A673 (cell line): ENCODE measurements at regions not wholly inside any gene's neighbourhood (a gene's known extent, or its start where the extent isn't known, plus 50 kb on each side); places are given as distances from the start of the nearest gene placed in this dataset.

Experiments used
- BruUV-seq: library from RNA; stranded (reverse); fragments of 400-500 nt; replicated peaks from 2 replicates; lab custom pipeline; 2021; lab: Mats Ljungman, UMichigan
- CTCF ChIA-PET: fragments of 300-600 bp; sonication (Branson Sonifier 250); formaldehyde crosslinking; loops from one replicate; lab custom pipeline; 2022; ENCODE audit warnings: antibody characterized with exemption; lab: Charles Lee
- POLR2A ChIA-PET: fragments of 300-600 bp; sonication (Branson Sonifier 250); formaldehyde crosslinking; loops from one replicate; lab custom pipeline; 2022; ENCODE audit warnings: antibody characterized with exemption; ENCODE audit not compliant: low non-redundant PET; lab: Charles Lee
- DNase-seq: peaks from one replicate; pipeline ENCODE4 v3.0.0-alpha.2; 2015; ENCODE audit warnings: low spot score
- H3K27ac ChIP-seq: fragments of 200-600 bp; sonication (generic); 2 replicates; pipeline ENCODE4 v1.5.1; 2016; ENCODE audit warnings: mixed run types, low read depth, mild to moderate bottlenecking, mixed read lengths, antibody characterized with exemption, low read length; ENCODE audit not compliant: poor library complexity, severe bottlenecking
- H3K27me3 ChIP-seq: fragments of 200-600 bp; sonication (generic); replicated peaks from 2 replicates; pipeline ENCODE4 v1.6.1; 2017; ENCODE audit warnings: mixed run types, low read depth, mild to moderate bottlenecking, mixed read lengths, antibody characterized with exemption, low read length; ENCODE audit not compliant: insufficient read depth, poor library complexity
- H3K36me3 ChIP-seq: fragments of 200-600 bp; sonication (generic); 2 replicates; pipeline ENCODE4 v1.6.1; 2016; ENCODE audit warnings: mixed run types, mild to moderate bottlenecking, mixed read lengths, antibody characterized with exemption, low read length; ENCODE audit not compliant: insufficient read depth, poor library complexity, severe bottlenecking
- H3K4me1 ChIP-seq: fragments of 200-600 bp; sonication (generic); 2 replicates; pipeline ENCODE4 v1.6.1; 2017; ENCODE audit warnings: mixed run types, mild to moderate bottlenecking, mixed read lengths, antibody characterized with exemption, low read length; ENCODE audit not compliant: insufficient read depth, poor library complexity, severe bottlenecking
- H3K4me3 ChIP-seq: fragments of 200-600 bp; sonication (generic); 2 replicates; pipeline ENCODE4 v1.5.1; 2016; ENCODE audit warnings: low read depth, mixed run types, mild to moderate bottlenecking, mixed read lengths, low read length; ENCODE audit not compliant: poor library complexity, severe bottlenecking
- H3K9me3 ChIP-seq: fragments of 200-600 bp; sonication (generic); 2 replicates; pipeline ENCODE4 v1.6.1; 2016; ENCODE audit warnings: mixed run types, low read depth, mild to moderate bottlenecking, mixed read lengths, antibody characterized with exemption, low read length; ENCODE audit not compliant: poor library complexity, severe bottlenecking
- EZH2 ChIP-seq: fragments of 200-600 bp; sonication (generic); IDR thresholded peaks from 2 replicates; pipeline ENCODE4 v1.6.1; 2017; ENCODE audit warnings: borderline replicate concordance, low read depth, mild to moderate bottlenecking, mixed read lengths, antibody characterized with exemption, low read length; ENCODE audit not compliant: poor library complexity, severe bottlenecking
- intact Hi-C: fragments of 100-400 bp; cut with micrococcal nuclease; formaldehyde crosslinking; loops from one replicate; pipeline ENCODE4 v1.10.0; 2022; ENCODE audit not compliant: unreplicated experiment
- TF ChIP-seq, protein P1 (sequence below): fragments of 300-800, 200-600 bp; sonication (generic); conservative IDR thresholded peaks from 2 replicates; pipeline ENCODE4 v1.5.1; 2017; ENCODE audit warnings: low read depth, mild to moderate bottlenecking, antibody characterized with exemption, low read length, moderate library complexity, mixed read lengths

DNA sequence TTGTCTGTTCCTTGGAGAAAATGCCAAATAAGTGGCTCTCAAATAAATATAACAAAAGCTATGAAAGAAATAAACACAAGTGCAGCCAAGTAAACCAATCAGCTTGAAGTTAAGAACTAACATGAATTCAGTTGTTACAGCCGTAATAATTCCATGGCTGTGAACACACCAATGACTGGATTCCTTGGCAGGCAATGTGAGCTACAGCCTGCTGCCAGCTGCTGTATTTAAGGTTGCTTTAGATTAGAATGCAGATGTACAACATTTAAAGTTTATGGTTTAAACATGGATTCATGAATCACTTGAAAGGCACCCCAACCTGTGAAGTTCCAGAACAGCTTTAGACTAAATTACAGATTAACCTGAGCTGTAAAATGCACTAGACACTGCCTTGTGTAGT, 626.4 kb upstream of the SEMA6A start:
- Histone ChIP-seq H3K4me3 (no peak overlapping the region), H3K4me1 (no peaks in the 10 kb centered on the region), H3K27me3 (no peaks in the 10 kb centered on the region), H3K9me3 (no peaks in the 10 kb centered on the region), H3K36me3 (no peaks in the 10 kb centered on the region), H3K27ac (no peak overlapping the region)
- no TSS peak for BruUV-seq
- CTCF ChIA-PET = no interaction called here
- POLR2A ChIA-PET = no interaction called here
- intact Hi-C loops = no loop called here
- DNase-seq = no peak
- TF ChIP-seq, protein P1, sequence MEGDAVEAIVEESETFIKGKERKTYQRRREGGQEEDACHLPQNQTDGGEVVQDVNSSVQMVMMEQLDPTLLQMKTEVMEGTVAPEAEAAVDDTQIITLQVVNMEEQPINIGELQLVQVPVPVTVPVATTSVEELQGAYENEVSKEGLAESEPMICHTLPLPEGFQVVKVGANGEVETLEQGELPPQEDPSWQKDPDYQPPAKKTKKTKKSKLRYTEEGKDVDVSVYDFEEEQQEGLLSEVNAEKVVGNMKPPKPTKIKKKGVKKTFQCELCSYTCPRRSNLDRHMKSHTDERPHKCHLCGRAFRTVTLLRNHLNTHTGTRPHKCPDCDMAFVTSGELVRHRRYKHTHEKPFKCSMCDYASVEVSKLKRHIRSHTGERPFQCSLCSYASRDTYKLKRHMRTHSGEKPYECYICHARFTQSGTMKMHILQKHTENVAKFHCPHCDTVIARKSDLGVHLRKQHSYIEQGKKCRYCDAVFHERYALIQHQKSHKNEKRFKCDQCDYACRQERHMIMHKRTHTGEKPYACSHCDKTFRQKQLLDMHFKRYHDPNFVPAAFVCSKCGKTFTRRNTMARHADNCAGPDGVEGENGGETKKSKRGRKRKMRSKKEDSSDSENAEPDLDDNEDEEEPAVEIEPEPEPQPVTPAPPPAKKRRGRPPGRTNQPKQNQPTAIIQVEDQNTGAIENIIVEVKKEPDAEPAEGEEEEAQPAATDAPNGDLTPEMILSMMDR = no peak
- TF ChIP-seq EZH2 = no peak

DNA sequence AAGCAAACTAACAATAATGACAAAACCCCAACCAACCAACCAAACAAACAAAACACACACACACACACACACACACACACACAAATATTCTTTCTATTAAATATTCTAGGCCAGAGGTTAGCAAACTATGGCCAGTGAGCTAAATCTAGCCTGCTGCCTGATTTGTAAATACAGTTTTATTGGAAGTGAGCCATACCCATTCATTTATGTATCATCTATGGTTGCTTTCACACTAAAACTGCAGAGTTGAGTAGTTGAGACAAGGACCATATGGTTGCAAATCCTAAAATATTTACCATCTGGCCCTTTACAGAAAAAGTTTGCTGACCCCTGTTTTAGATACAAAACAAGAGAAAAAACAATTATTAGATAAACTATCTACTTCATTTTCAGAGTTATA, 620.5 kb upstream of the SEMA6A start:
- Histone ChIP-seq H3K4me3 (no peak overlapping the region), H3K36me3 (no peaks in the 10 kb centered on the region), H3K4me1 (no peaks in the 10 kb centered on the region), H3K27me3 (no peaks in the 10 kb centered on the region), H3K27ac (no peak overlapping the region), H3K9me3 (no peaks in the 10 kb centered on the region)
- ChIA-PET POLR2A (no interaction called here), CTCF (no interaction called here)
- TF ChIP-seq EZH2 = no peak
- TF ChIP-seq, protein P1 = no peak
- no TSS peak for BruUV-seq
- DNase-seq = no peak
- intact Hi-C loops = no loop called here

DNA sequence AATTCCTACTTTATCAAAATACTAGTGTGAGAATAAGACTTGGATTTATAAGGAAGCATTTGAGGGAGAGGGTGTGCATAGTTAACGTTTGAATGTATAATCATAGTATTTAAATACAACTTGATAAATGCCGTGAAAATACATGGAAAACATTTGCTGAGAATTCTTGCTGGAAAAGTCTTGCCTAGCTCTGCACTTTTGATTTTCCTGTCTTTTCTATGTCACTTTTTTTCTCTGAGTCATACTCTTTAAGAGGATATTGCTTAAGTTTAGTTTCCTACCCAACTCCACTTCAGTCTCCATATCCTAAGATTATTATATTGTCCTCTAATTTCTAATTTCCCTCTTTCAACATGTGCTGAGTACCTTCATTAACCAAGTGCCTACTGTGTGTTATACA, 616.6 kb upstream of the SEMA6A start:
- Histone ChIP-seq H3K36me3 (no peaks in the 10 kb centered on the region), H3K27ac (no peak overlapping the region), H3K9me3 (no peaks in the 10 kb centered on the region), H3K4me3 (no peak overlapping the region), H3K27me3 (no peaks in the 10 kb centered on the region), H3K4me1 (no peaks in the 10 kb centered on the region)
- no peak for TF ChIP-seq EZH2
- TF ChIP-seq, protein P1 = no peak
- DNase-seq = no peak
- BruUV-seq = no TSS peak
- intact Hi-C loops = no loop called here
- ChIA-PET POLR2A (no interaction called here), CTCF (no interaction called here)
